Activated naive CD8-positive, alpha-beta T cell treated with anti-CD3 and anti-CD28 coated beads, Interleukin-2, amount 50 U/mL, for 16 hours (primary cell): ENCODE measurements at regions not wholly inside any gene's neighbourhood (a gene's known extent, or its start where the extent isn't known, plus 50 kb on each side); places are given as distances from the start of the nearest gene placed in this dataset.

ENCODE experiments used
- DNase-seq: peaks from one replicate; pipeline ENCODE4 v3.0.0-alpha.2; 2020; ENCODE audit warnings: low read depth, low spot score

DNA sequence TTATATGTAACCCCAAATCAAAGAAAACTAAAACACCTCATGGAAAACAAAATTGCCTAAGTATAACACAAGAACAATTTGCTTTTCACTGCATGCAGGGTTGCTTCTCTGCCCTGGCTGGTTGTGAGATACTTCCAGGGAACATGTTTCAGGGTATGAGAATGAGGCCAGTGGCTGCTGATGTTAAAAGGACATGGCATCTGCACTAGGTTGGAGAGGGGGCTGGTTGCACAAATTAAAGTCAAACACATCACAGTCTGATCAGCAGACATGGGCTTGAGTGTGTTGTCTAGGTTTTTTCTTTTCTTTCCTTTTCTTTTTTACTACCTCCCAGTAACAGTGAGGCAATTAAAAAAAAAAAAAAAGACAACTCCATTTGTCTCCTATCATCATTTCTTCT is 374.9 kb downstream of the MCTP2 start:
- DNase-seq, result no peak

DNA sequence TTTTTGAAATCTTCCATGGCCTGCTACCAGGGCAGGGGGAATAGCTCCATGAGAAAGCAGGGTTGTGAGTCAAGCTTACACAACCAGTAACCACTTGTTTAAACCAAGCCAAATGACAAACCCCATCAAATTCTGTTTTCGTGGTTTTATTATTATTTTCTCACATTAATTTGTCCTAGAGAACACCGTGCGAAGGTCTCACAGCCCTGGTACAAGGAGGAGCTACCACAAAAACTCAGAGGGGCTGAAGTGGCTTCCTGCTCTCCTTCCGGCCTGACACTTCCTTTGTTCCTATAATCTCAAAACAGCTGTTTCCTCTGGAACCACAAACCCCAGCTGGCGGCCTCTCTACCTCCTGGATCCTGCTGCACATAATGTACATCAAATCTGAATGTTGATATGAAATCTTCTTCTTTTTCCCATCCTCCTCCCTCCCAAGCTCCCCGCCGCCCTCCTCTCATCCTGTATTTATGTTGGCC is 375.9 kb downstream of the MCTP2 start:
- DNase-seq, result no peak

DNA sequence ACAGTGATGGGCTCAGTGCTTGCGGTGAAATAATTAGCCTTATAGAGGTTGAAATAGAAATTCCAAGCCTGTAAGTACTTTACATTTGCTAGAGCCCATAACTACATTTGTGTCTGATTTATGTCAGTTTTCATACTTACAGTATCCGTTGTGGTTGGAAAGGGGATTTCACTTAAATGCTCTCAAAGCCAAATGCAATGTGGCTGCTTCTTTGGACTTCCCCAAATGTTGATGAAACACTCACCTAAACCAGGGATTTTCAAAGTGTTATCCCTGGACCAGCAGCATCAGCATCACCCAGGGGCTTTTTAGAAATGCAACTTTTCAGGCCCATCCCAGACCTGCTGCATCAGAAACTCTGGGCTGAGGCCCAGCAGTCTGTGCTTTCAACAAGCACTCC is 378.7 kb downstream of the MCTP2 start:
- DNase-seq, result no peak

DNA sequence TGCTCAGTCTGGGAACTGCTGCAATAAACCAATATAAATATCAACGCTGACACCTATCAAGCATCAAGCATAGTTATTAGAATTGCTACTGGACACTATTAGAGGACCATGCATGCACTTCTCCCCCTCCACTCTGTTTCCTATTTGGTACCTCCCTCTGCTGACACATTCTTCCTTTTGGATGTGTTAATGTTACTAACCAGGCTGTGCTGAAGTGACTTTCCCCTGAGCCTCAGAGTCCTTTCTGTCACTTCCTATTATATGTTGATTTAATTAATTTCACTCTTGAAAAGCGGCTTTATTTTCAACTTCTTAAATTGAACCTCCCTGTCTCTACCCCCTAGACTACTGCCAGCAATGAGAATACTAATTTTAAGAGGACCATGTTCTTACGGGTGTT is 379.1 kb downstream of the MCTP2 start:
- DNase-seq, result no peak

DNA sequence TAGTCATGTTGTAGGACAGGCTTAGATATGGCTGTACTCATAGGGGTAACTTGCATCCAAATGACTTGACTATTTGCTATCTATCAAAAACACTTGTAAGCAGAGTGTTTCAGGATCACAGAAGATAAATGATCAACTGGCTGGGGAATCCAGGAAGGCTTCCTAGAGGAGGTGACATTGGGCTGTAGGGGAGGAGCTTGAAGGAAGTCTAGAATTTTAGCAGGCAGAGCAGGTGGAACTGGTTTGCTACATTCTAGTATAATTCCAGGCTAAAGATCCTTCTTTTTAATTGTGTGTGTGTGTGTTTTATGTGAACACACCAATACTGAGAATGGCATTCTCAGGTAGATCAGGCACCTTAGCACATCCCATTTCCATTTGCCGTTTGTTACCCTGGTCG is 380.3 kb downstream of the MCTP2 start:
- no peak for DNase-seq

DNA sequence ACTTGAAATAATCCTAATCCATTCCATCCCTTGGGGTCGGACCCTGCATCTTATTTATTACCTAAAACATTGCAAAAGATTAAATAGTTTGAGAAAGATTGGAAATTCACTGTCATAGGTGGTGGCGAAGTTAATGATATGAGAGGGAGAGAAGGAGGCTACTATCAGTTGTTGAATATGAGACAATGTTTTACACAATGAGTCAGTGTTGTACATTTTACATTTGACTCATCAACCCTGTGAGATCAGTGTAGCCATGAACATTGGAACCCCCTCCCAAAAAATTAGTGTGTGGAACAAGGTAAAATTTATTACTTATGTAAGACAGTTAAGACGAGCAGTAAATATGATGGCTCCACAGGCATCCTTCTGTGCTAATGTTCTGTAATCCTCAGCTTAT is 384.3 kb downstream of the MCTP2 start:
- DNase-seq, result no peak

DNA sequence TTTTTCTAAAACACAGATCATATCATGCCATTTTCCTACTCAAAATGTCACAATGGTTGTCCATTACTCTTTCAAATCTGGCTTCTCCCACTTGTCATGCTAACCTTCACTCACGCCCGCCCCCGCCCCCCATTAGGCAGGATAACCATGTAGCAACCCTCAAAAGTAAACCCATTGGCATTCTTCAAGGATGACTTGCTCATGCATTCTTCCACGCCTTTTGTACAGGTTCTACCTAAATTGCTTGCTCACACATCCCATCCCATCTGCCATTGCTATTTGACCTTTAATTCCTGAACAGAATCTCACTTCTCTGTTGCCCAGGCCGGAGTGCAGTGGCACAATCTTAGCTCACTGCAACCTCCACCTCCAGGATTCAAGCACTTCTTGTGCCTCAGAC is 389.3 kb downstream of the MCTP2 start:
- no peak for DNase-seq

DNA sequence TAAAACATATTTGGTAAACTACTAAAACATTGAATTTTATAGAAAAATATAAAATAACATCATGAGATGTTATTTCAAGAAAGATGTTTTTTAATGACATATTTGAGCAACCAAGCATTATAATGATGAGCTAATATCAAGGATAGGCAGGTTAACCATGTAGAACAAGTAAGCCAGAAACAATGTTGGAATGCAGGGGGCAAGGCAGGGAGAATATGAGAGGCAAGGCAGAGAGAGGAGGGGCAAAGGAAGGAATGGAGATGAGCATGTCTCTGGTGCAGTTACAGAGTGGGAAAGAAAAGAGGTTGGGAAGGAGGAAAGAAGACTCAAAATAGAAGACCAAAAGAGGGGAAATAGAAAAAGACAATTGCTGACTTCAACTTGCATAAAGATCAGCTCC is 390.4 kb downstream of the MCTP2 start:
- no peak for DNase-seq

DNA sequence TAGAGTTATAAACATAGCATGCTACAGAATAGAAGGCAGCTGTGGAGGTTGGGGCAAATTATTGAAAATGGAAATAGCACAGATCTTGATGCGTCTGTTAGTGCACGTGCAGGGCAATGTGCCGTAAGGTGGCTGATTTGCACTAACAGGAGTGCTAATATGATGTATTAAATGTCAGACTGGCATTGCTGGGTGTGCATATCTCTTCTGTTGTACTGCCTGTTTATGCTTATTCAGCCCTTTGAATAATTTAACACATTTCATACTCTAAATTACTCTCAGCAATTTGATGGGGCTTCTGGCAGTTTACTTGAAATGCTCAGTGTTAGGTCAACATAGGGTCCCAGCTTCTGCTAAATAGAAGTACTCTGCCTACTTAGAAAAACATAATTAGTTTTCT is 395.6 kb downstream of the MCTP2 start:
- no peak for DNase-seq

DNA sequence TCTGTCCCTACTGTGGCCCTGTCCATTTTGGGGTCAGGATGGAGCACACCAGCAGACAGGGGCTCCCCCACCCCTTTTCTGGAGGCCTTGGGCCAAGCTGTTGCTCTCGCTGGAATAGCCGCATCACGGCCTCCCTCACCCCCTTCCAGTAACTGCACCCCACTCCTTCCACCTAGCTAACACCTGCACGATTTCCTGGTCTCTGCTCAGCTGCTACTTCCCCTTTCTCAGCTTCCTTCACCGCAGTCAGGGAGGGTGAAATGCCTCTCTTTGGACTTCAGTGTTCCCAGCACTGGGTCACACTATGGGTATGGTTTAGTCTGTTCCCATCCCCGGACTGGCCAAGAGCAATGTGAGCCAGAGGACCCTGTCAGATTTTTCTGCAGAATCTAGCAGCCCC is 400.2 kb downstream of the MCTP2 start:
- DNase-seq, result no peak

DNA sequence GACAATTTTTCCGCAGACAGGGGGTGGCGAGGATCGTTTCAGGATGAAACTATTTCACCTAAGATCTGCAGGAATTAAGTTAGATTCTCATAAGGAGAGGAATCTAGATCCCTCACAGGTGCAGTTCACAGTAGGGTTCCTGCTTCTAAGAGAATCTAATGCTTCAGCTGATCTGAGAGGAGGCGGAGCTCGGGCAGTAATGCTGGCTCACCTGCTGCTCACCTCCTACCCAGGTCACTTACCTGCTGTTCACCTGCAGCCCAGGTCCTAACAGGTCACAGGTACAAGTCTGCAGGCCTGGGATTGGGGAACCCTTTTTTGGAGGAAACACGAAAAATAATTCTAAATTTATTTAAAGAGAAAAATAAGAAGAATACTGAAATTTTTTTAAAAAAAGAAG is 406.8 kb downstream of the MCTP2 start:
- DNase-seq, result no peak

DNA sequence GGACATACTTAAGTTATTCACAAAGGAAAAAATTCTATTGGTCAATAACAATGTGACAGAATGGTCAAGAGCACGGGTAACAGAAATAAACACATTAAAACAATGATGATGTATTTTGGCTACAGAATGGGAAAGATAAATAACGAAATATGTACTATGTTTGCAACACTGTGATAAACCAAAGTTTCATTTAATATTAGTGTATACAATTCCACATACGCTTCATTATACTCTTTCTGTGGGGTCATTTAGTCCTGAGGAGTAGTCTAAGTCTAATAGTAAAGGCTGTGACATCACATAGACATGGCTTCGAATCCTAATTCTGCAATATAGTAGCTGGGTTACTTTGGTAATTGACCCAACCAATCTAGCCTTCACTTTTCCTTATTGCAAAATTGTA is 408.3 kb downstream of the MCTP2 start:
- DNase-seq, result no peak

DNA sequence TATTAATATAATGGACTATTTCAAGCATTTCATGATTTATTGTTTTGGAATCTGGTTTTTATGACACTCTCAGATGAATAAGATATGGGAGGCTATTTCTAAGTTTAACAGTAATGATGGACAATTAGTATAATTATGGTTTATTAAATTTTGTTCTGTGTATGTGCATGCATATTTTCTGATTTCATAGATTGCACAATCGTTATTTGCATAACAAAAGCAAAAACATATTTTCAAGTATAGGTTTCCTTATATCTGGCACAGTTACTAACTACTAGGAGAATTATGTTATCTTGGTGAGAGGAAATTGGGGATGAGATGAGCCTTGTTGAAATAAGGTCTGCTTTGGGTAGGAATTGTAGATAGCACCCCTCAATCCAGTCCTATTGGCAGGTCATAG is 413.1 kb downstream of the MCTP2 start:
- no peak for DNase-seq

DNA sequence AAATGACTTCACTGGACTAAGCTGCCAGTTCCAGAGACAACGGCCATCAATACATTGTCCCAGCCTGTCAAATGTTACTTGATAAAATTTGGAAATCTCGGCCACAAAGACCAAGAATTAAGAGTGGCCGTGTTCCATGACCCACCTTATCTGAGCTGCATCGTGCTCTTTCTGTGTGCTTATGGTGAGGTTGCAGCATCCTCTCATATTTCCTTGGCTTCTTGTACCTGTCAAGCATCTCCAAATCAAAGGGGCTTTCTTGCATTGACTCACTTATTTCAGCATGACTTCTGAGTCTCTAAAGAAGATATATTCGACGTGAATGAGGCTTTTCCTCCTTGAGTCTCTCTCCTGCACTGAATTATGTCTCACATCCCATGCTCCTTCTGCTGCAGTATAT is 421.7 kb downstream of the MCTP2 start:
- DNase-seq, result no peak

DNA sequence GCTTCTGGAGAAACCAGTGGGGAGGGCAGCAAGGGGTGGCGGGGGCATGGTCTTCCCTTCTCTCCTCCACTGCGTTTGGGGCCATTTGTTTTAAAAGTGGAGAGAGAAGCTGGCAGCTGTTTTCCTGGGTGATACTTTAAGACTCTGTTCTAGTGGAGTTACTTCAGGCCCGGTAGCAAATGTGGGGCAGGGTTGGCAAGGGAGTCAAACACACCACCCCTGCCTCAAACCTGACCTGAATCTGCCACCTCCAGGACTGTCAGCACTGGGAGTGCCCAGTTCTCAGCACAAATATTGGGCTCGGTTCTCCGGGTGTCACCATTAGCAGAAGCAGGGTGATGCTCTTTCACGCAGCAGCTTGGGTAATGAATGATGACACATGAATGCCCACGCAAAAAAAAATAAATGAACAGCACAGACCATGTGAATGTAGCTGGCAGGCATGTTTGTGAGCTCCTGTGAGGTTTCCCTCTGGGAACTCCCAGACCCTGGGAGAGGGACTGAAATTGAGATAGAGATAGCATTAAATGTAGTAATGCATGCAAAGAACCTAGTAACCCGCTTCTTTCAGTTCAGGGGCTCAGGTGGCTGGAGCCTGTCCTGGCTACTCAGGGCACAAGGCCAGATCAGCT is 424.0 kb downstream of the MCTP2 start:
- no peak for DNase-seq

DNA sequence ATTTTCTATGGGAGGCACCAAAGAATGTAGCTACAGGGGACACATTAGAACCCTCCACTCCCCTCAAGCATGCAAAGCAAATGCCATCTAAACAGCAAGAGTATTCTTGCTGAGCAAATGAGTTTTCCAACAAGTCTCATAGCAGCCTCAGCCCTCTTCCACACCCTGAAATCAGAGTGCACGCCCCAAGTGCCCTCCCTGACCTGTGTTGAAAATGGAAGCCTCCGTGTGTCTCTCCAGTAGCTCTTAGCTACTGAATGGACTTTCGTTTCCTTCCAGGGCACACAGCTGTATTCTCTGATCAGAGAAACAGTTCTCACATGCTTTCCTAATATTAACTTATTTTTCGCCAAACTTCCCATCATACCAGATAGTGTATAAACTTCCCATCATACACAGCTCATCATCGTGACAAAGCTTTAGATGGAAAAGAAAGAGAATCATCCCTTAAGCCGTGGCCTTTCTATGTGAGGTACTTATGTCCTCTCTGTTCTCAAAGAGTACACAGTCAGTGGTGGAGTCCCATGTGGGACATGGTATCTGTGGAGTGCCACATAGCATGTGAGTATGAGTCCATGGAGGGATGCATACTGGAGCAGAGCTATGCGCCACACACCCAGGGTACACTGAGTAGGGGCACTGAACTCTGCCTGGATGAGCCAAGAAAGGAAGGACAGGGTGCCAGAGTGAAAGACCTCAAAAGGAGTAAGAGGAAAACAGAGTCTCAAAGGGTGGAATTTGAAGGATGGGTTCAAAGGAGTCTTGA is 434.5 kb downstream of the MCTP2 start:
- DNase-seq, result no peak

DNA sequence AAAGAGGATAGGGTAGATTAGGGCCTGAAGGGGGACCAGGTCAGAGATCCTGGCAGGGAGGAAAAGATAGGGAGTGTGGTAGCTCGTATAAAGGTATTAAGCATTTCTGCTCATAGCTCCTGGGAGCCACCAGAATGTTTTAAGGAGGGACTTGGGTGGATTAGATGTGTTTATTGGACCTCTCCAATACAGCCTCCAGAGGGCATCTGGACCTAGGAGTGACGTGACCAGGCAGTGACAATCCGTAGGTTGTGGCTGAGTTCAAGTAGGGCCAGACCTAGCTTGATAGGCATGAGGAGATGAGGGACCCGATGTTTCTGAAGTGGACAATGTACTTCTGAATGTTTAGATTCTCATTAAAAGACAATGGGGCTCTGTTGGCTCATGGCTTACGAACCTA is 435.2 kb downstream of the MCTP2 start:
- no peak for DNase-seq

DNA sequence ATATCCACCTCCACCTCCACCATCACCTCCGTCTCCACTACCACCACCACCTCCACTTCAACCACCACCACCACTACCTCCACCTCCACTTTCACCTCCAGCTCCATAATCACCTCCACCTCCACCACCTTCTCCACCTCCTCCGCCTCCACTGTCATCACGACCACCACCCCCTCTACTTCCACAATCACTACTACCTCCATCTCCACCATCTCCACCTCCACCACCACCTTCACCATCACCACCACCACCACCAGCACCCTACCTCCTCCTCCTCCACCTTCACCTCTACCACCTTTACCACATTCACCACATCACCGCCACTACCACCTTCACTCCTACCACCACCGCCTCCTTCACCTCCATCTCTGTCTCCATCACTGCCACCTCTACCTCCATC is 435.7 kb downstream of the MCTP2 start:
- DNase-seq, result no peak

DNA sequence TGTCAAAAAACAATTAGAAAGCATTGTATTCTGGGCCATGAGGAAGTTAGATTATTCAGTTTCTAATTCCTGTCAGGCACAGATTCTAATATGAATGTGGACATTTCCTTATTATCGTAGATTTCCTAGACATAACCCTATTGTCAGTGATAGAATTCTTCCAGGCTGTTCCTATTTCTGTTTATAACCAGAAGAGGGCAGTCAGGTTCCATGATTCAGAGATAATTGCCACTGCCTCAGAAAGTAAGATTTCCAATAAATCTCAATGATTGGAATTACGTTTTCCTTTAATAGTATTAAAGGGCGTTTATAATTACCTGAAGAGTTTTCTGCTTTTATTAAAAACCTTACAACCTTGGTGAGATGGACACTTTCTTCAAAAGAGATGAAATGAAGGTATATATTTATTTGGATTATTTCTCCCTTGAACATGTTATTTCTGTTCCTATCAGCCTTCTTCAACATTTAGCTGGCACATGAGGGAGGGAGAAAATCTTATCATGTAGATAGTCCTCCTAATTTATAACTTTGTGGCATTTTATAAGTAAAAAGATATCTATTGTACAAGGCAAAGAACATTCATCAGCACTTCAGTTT is 439.2 kb downstream of the MCTP2 start:
- no peak for DNase-seq

DNA sequence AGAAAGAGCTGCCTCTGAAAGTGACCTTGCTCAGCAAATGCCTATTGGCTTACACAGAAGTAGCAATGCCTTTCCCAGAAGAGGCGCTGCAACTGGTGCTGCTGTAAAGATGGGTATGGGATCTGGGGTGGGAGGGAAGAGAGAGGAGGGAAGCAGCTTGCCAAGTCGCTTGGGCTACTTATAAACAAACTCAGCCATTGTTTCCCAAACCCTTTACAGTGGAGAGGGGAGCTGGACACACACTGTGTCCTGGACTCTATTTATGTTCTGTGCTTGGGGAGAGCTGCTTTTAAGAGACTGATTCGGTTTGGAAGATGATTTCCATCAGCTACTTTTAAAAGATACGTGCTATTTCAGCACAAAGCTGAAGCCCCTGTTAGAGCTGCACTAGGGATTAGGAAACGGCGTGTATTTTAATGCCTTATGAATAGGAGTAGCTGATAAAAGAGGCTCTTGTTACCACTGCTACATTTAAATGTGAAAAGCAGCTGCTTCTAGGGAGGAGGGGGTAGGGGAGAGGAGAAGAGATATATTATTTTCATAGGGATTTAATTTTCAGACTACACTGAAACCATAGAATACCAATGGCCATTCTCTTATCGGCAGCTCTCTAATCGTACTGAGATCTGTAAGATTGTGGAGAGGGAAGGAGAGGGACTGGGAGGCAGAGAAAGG is 440.6 kb downstream of the MCTP2 start:
- DNase-seq, result no peak

DNA sequence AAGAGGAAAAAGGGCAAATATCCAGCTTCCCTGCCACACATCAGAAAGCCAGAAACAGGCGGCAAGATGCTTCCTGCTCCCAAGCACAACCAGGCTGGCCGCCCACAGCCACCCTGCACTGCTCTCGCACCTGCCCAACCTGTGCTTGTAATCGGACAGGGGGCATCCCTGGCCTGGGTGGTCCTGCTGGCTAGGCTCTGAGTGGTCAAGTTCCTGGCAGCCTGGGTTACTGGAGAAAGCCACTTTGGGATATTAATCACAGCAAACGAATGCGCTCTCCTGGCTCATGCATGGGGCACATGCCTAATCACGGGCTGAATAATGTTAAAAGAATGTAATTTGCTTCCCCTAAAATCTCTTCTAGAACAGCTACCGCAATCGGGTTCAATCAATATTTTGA is 442.4 kb downstream of the MCTP2 start:
- DNase-seq, result no peak

DNA sequence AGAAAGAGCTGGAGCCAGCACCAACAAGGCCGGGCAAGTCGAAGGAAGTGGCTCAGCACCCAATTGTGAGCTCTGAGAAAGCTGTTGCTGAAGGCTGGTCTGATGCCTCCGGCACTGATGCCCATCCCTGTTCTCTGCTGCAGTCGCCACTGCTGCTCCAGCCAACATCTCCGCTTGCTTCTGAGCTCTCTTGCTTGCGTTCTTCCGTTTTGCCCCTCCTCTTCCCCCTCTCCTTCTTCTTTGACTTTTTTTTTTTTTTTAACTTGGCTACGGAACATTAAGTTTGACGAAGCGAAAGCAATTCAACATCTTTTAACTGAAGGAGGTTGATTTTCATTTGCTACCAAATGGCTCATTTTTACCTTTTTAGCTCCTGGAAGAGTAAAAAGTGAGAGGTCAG is 442.9 kb downstream of the MCTP2 start:
- no peak for DNase-seq
